UCSD-AML1 (cell line): ENCODE measurements at regions not wholly inside any gene's neighbourhood (a gene's known extent, or its start where the extent isn't known, plus 50 kb on each side); places are given as distances from the start of the nearest gene placed in this dataset.
A peak's percentile ranks its signal among the peaks of the same experiment; 100 is the strongest.
"Not testable (repeated sequence)": the region's sequence is repeated elsewhere in the genome, so short reads cannot be mapped to it uniquely, and the experiment has no call there.

Experiments
- DNase-seq: peaks from one replicate; lab custom pipeline; 2025; ENCODE audit not compliant: unreplicated experiment; lab: John Stamatoyannopoulos, UW

DNA sequence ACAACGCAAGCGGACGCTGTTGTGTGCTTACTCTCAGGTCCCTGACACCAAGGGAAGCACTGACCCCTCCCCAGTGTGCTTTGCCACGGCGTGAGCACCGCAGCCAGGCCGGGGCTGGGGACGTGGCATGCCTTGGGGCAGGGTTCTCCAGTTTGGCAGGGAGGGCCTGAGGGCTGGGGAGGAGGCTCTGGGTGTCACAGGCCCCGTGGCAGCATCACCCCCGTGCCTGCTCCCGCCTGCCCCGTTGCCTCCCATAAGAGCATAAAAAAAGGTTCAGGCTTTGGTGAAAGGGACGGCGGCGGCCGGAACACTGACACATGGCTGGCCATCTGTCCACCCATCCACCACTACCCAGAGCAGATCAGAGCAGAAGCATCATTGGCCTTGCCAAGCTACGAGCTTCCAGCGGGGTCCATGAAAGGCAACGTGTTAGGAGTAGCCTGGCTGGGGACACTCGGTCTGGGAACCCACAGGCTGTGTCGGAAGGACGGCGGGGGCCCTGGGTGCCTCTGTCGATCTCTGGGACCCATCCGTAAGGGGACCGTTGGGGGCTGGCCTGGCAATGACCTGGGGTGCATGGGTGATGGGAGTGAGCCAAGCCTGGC, 183.0 kb downstream of the IGLL1 start:
- no peak for DNase-seq

DNA sequence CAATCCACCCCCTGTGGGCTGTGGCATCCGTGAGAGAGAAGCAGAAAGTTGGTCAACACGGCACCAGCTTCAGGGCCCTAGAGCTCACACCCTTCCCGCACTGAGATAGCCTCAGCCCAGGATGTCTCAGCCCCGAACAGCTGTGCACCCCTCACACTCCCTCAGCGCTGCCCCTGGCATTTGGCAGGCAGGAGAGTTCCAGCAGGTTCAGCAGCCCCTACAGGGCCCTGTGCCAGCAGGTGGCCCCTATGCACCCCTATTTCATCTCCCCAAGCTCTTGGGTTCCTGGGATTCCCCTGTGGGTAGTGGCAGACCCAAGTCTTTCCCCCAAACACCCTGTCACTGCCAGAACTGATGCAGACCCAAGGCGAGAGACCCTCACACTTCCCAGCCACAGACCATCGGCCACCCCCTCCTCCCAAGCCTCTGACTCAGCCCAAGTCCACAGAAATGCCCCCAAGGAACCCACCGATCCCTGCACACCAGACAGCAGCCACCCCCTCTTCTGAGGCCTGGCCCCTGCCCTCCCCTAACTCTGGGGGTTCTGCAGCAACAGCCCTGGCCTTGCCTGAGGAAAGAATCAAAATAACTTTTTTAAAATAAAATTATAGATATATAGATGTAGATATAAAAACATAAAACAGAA, 183.6 kb downstream of the IGLL1 start:
- DNase-seq, result no peak

DNA sequence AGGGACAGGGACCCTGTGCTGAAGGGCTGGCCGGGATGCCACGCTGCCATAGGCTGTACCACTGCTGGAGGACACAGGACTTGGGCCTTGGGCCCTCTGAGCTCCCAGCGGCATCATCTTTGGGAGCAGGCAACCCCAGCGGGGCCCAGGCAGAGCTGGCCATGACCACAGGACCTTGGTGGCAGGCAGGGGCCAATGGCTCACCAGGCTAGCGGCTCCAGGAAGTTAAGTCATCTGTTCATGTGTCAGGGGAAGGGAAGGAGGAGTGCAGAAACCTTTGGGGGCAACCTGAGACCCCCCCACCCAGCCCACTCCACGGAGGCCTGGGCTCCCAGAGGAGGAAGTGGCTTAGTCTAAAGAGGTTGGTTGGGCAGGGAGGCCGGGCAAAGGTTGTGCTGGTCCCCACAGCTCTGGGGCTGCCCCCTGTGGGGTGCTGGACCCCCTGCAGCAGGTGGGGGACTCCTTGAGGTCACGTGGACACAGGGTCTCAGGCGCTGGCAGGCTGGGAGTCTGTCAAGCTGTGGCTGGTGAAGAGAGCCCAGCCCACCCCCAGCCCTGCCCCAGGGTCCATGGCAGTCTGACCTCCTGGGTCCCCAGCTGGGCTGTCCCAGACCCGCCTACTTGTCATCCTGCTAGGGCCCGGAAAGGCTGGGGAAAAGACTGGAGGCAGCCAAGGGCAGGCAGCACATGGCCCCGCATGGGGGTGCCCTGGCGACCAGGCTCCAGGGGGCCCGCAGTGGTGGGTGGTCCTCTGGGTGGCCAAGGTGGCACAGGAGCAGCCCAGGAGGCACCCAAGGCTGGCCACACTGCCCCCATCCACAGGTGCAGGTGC, 184.3 kb downstream of the IGLL1 start:
- DNase-seq, result no peak

DNA sequence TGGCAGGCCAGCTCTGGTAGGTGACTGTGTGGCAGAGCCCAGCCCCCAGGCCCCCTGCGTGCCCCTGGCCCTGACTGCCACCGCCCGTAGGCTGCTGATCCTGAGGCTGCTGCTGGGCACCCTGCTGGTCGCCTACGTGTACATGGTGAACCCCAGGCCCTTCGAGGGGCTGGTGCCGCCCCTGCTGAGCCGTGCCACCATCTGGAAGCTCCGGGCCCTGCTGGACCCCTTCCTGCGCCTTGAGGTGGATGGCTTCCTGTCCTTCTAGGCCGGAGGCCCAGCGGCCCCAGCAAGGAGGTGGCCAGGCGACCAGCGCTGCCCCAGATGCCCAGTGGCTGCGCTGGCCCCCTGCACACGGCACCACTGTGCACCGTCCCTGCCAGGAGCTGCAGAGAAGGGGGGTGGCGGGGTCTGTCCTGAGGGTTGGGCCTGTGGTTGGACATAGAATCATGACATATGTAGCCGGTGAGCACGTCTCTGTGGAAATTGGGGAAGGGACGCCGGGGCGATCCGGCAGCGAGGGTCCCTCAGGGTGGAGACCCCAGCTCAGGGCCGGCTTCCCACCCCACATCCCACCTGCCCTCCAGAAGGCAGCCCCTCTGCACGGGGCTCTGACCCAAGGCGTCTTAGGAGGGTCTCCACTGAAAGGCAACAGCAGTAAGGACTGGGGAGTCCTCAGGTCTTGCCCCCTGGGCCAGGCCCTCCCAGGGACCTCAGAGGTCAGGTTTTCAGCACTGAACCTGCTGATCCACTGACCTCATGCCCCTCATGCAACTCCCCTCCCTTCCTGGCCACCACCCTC, 185.4 kb downstream of the IGLL1 start:
- no peak for DNase-seq

DNA sequence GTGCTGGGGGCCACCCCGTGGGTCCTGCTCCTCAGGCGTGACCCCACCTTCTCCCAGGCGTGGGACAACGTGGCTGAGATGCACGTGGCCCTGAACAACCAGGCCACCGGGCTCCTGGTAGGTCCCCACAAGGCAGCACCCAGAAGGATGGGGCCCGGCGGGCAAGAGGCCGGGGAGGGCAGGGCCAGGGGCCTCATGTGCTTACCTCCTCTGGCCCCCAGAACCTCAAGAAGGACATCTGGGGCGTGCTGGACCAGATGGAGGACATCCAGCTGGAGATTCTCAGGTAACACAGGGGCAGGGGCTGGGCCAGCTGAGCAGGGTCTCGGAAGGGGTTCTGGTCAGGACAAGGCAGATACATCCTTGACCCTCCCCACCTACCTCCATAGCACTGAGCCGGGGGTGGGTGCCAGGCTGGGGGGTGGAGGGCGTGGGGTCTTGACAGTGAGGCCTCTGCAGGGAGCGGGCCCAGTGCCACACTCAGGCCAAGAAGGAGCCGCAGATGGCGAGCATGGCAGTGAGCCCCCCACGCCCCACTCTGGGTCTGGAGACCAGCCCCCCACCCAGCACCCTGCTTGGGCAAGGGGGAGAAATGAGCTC, 186.3 kb downstream of the IGLL1 start:
- DNase-seq, result no peak

DNA sequence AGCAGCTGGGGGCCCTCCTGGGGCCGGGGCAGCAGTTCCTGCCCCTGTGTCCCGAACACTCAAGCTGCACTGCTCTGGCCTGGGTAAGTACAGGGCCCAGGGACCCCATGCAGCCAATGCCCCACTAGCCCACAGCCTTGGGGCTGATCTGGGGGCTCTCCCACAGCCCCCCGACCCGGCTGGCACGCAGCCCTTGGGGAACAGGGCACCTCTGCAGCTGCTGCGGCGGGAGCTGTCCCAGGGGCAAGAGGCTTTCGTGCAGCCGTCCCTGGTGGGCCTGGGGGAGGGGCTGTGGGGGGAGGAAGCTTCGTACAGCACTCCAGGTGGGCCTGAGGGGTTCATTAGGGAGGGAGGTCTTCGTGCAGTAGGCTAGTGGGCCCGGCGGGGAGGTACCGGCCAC, 186.9 kb downstream of the IGLL1 start:
- DNase-seq, result not testable (repeated sequence)

DNA sequence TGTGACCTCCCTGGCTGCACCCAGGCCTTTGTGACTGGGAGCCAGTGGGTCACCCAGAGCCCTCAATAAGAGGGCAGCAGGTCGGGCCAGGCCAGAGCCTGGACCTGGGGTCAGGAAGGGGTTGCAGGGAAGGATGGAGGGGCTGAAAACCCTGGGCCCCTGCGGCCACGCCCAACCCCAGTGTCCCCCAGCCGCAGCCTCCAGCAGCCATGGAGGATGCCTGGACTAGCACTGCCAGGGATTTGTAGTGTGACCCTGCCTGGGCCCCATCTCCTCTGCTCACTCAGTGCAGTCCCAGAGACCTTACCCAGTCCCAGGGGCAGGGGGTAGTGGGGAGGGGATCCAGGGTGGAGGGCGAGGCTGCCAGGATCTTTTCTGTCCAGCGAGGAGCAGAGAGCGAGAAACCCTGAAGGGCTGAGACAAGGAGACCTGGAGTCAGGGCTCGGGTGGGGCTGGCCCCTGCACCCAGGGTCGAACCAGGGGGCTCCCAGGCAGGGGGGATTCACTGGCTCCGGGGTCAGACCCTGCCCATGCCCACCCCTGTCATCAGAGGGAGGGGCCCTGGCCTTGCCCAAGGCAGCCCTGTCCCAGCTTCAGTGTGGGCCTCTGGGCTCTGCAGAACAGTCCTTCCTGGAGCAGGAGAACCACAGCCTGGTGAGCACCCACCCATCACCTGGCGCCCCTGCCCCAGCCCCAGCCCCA, 187.5 kb downstream of the IGLL1 start:
- DNase-seq, result no peak

DNA sequence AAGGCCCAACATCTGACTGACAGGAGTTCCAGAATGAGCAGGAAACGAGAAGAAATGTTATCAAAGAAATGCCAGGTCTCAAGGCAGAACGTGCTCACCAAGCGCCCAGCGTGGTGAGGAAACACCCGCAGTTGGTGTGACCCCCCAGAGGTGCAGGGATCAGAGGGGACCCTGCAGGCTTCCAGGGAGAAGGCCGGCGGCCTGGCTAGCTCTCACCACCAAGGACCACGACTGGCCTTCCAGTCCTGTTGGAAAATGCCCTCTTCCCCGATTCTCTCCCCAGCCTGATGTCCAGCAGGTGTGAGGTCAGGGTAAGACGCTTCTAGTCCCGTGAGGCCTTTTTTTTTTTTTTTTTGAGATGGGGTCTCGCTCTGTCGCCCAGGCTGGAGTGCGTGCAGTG, 189.1 kb downstream of the IGLL1 start:
- no peak for DNase-seq

DNA sequence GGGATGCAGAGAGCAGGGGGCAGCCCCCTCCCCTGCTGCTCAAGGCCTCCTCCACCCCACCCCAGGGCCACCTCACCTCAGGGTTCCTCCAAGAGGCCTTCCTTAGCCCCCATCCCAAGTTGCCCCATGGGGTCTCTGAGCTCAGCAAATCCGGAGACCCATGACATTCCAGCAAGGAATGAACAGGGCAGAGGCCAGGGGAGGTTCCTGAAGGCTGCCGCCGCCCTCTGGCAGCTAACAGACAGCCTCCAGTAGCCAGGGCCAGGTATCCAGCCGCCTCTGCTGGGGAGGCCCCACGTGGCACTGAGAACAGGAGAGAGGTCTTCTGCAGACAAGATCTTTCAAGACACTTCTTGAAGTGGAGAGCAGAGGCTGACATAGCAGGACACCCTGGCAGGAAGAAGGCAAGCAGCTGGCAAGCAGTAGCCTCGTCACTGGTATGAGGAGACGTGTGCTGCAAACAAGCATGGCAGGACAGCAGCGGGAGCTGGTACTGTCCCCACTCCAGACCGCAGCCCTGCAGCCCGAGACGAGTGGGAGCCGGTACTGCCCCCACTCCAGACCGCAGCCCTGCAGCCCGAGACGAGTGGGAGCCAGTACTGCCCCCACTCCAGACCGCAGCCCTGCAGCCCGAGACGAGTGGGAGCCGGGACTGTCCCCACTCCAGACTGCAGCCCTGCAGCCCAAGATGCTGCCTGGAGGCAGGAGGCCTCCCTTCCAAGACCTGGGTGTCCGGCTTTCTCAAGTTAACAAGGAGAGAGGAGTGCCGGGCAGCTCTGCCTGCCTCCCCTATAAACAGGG, 190.6 kb downstream of the IGLL1 start:
- no peak for DNase-seq

DNA sequence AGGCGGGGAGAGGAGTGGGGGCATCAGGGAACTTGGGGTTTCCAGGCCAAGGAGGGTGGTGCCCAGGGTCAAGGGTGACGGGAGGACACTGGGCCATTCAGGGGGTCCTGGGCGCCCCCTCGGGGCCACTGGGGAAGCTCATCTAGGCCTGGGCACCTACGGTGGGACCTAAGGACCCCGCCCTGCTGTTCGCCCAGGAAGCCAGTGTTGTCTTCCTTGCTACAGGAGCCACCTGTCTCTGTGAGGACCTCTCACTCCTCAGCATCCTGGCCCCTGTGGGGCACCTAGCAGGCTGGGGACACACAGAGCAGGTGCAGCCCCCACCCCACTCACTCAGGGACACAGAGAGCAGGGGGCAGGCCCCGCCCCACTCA, 191.6 kb downstream of the IGLL1 start:
- DNase-seq, result no peak

DNA sequence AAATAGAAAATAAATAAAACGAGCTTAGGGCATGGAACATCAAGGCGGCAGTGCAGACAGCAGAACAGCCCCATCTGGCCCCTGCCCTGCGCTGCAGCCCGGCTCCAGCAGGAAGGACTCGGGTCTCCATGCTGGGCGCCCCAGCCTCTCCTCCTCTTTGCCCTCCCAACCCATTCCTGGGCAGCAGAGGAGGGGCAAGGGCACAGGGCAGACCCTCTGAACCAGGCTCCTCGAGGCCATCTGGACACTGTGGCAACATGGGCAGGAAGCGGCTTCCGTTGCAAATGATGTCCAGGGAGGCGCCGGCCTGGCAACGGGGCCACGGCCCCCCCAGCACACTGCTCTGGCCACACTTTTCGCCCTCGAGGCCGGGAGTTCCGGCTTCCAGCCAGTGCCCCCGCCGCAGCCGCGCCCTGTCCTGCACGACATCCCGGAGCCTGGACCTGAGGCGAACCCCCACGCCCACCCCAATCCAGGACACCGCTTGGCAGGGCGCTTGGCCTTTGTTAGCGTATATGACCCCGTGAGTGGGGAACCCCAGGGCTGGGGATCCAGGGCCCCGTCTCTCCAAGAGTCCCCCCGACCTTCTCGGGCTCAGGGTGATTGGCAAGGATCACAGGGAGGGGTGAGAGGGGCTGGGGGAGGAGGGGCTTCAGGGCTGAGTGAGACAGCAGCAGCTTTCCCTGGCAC, 192.1 kb downstream of the IGLL1 start:
- no peak for DNase-seq

DNA sequence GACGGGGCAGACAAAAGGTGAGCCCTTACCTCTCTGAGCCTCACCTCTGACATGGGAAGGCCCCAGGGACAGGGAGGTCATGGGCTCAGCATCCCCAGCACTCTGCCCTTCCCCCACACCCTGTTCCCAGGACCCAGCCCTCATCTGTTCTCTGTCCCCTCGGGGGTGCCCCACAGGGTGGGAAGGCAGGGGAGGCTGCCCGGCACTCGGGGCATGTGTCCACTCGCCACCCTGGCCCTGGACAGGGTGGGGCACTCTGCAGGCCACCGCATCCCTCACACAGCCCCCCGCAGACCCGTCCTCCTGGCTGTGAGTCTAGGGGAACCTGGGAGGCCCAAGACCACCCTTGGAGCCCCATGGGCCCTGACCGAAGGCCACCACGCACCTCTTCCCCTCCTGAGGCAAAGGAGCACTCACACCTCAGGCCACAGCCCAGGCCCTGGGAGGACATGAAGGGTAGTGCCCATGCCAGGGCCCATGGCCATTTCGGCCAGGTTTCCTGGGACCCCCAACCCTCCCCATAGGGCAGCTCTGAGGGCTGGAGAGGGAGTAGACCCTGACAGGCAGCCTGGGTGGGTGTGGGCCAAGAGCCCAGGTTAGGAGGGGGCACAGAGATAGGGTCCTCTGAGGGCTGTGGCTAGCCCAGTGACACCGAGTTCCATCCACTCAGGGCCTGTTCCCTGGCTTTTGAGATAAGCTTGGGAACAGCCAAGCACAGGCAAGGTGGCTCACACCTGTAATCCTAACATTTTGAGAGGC, 193.1 kb downstream of the IGLL1 start:
- no peak for DNase-seq

DNA sequence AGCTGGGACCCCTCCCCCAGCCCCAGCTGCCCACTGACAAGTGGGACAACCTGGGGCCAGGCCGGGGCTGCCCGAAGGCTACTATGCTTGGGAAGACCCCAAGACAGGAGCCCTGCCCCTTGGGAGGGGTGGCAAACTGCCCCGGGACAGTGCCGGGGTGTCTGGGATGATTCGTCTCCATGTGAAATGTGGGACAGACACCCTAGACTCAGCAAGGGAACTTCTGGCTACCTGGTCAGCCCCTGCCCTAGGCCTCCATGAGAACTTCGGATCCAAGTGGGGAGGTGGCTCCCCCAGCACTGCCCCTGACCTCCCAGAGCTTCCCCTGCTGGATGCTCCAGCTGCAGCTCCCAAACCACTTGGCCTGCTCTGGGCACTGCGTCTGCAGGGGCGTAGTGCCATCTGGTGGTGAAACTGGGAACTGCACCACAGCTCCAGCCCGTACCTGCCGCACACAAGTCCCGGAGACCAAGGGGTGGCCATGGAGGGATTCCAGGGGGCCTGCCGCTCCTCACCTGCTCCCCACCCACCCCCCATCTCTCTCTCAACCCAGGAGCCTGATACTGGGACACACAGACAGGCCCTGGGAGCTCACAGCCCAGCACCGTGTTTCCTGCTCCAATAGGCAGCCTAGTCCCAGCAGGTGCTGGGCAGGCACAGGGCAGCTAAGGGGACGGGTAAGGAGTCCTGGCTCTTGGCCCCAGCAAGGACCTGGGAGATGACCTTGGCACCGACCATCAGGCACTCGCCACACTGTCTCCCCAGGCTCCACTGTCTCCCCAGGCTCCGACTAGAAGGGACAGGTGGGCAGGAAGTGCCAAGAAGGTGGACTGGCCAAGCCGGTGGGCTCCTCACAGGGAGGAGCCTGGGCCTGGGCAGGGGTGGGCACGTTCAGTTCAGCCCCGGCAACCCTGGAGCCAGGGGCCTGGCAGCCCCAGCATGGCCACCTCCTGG, 194.1 kb downstream of the IGLL1 start:
- DNase-seq, result peak; percentile 85

DNA sequence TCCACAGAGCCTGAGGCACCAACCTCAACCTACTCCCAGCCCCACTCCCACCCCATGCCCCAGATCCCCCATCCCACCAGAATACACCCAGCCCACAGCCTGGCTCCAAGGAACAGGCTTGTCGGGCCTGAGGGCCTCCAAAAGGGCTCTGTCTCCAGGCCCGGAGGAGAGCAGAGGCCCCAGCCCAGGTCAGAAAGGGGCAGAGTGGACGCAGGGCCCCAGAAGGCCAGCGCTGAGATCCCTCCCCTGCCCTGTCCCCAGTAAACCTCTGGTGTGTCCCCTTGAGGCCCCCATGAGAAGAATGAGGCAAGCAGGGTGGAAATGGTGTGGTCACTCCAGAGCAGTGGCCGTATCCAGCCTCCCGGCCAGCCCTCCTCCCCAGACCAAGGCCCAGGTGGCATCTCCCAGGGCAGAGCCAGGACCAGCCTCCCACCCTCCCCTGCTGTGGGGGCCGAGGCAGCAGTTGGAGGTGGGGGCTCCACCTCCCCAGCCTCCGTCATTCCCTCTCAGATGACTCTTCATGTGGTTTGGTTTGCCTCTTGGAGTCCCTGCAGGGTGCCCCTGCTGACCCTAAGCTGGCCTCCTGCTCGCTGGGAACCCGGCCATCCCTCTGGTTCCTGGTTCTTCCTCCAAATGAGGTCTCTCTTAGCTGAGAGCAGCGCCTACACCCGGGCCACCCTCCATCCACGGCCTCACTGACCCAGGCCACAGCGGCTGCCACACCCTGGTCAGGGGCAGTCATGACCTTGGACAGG, 195.0 kb downstream of the IGLL1 start:
- no peak for DNase-seq

DNA sequence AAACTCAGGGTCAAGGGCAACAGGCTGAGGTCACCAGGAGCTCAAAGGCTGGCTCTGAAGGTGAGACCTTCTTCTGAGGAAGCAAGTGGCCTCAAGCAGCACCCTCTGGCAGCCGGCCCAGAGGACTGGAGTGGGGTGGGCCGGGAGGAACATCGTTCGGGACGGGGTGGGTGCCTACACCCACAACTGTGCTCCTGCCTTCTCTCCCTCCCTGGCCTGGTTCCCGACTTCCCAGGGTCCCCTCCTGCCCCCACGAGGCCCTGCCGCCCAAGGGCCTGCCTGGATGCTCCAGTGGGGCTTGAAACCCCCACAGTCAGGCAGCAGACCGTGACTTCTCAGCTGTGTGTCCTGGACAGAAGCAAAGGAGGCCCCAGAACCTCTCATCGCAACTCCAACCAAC, 195.7 kb downstream of the IGLL1 start:
- DNase-seq, result no peak

DNA sequence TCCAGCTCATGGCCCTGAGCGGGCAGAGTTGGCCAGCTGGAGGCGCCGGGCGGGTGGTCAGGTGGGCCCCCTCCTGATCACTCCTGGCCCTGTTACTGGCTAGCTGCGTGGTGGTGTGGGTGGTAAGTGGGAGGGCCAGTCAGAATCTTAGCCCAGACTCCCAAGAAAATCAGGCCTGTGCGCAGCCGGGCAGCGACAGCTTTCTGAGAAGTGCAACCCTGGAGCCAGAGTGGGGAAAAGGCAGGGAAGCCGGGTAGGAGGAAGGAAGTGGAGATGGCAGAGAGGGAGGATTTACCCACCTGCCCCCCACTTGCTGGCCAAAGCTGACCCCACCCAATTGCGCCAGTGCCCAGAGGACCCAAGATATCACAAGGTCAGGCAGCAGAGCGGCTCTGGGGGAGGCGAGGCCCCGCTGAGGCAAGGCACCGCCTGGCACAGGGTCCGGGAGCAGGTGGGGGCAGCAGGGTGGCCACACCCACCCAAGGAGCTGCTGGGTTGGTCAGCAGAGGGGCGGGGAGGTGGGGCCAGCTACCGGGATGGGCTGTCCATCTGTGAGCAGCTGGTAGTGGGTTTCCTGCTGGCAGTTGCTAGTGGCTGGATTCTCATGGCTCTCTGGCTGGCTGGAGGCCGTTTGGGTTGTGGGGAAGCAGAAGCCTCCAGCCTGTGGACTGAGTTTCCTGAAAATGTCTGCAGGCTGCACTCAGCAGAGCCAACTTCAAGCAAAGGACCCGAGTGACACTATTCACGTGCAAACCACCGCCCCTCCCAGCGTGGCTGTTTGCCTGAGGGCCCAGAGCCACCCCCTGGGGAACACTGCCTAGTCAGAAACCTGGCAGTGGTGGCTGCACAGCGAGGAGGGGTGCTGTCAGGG, 196.4 kb downstream of the IGLL1 start:
- peak; percentile 67 for DNase-seq
